ENCODE measurements at regions not wholly inside any gene's neighbourhood (a gene's known extent, or its start where the extent isn't known, plus 50 kb on each side); places are given as distances from the start of the nearest gene placed in this dataset.

DNA sequence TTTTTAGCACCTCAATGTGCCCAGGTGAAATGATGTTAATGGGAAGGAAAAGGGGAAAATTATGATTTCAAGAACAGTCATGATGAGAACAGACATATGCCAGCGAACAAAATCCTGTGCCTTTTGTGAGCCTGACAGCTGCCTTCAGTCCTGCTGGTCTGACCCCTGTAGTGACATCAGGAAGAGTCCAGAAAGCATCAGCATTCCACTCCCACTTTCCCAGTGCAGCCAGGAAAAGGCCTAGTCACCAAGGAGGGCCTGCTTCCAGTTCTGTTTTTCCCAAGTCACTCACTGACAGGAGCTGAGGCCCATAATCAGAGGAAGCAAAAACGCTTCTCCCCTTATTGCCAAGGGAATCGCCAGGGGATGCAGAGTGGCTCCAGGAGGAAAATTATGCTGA is 218.4 kb downstream of the ABHD5 start:
- Histone ChIP-seq H3K36me3 (ENCODE audit: control insufficient read depth, insufficient read depth, low read length) (no peaks in the 10 kb centered on the region), H3K27ac (ENCODE audit: low read length) (no peak overlapping the region), H3K4me1 (ENCODE audit: control insufficient read depth, insufficient read depth, low read length) (no peaks in the 10 kb centered on the region), H3K27me3 (ENCODE audit: control insufficient read depth, insufficient read depth, low read length) (no peaks in the 10 kb centered on the region), H3K4me3 (ENCODE audit: low read depth in 2 of 2, low read length in 2 of 2) (no peak overlapping the region), H3K9me3 (ENCODE audit: control insufficient read depth, insufficient read depth, low read depth, low read length) (no peaks in the 10 kb centered on the region)
- in situ Hi-C loops (cut with HindIII; ENCODE audit: low pct_unique_long_range_greater_than_20kb, low sequenced_read_pairs), result no loop called here
- DNase-seq (ENCODE audit: low read depth, low spot score) (no peak), ATAC-seq (no peak)
- BruUV-seq (replicated peaks), result no TSS peak
- TF ChIP-seq POLR2AphosphoS5 (IDR thresholded peaks at IDR 0.05; ENCODE audit: low read depth, low read length) (no peak), TCF7L2 (IDR thresholded peaks at IDR 0.05; ENCODE audit: low read depth, low read length) (no peak), SIN3A (IDR thresholded peaks at IDR 0.05; ENCODE audit: borderline replicate concordance, insufficient read depth, low read depth, low read length) (no peak)
- TF ChIP-seq, protein P1, sequence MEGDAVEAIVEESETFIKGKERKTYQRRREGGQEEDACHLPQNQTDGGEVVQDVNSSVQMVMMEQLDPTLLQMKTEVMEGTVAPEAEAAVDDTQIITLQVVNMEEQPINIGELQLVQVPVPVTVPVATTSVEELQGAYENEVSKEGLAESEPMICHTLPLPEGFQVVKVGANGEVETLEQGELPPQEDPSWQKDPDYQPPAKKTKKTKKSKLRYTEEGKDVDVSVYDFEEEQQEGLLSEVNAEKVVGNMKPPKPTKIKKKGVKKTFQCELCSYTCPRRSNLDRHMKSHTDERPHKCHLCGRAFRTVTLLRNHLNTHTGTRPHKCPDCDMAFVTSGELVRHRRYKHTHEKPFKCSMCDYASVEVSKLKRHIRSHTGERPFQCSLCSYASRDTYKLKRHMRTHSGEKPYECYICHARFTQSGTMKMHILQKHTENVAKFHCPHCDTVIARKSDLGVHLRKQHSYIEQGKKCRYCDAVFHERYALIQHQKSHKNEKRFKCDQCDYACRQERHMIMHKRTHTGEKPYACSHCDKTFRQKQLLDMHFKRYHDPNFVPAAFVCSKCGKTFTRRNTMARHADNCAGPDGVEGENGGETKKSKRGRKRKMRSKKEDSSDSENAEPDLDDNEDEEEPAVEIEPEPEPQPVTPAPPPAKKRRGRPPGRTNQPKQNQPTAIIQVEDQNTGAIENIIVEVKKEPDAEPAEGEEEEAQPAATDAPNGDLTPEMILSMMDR (IDR thresholded peaks at IDR 0.05), result no peak
- TF ChIP-seq, protein P2, sequence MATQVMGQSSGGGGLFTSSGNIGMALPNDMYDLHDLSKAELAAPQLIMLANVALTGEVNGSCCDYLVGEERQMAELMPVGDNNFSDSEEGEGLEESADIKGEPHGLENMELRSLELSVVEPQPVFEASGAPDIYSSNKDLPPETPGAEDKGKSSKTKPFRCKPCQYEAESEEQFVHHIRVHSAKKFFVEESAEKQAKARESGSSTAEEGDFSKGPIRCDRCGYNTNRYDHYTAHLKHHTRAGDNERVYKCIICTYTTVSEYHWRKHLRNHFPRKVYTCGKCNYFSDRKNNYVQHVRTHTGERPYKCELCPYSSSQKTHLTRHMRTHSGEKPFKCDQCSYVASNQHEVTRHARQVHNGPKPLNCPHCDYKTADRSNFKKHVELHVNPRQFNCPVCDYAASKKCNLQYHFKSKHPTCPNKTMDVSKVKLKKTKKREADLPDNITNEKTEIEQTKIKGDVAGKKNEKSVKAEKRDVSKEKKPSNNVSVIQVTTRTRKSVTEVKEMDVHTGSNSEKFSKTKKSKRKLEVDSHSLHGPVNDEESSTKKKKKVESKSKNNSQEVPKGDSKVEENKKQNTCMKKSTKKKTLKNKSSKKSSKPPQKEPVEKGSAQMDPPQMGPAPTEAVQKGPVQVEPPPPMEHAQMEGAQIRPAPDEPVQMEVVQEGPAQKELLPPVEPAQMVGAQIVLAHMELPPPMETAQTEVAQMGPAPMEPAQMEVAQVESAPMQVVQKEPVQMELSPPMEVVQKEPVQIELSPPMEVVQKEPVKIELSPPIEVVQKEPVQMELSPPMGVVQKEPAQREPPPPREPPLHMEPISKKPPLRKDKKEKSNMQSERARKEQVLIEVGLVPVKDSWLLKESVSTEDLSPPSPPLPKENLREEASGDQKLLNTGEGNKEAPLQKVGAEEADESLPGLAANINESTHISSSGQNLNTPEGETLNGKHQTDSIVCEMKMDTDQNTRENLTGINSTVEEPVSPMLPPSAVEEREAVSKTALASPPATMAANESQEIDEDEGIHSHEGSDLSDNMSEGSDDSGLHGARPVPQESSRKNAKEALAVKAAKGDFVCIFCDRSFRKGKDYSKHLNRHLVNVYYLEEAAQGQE (IDR thresholded peaks at IDR 0.05; ENCODE audit: insufficient read depth in 1 of 2, low read depth in 2 of 2, low read length in 1 of 2), result no peak
- intact Hi-C loops (cut with micrococcal nuclease; ENCODE audit: unreplicated experiment), result no loop called here
- ChIA-PET POLR2A (no interaction called here), CTCF (no interaction called here)

DNA sequence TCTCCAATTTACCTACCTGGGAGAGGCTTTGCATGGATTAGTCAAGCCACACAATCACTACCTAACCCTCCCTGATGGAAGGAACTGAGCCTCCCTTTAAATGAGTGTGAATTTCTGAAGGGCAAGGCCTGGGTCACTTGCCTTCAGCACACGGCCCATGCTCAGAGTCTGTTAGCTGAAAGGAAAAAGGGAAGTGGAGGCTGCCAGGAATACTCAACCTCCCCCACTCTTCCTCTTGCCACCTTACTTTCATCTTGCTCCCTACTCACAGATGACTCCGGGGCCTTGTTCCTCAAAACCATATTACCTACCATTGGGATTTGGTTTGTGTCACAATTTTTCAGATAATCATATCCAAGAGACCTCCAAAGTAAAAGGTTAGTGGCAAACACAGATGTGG is 220.0 kb downstream of the ABHD5 start:
- DNase-seq (ENCODE audit: low read depth, low spot score) (no peak), ATAC-seq (no peak)
- Histone ChIP-seq H3K27me3 (ENCODE audit: control insufficient read depth, insufficient read depth, low read length) (no peaks in the 10 kb centered on the region), H3K4me3 (ENCODE audit: low read depth in 2 of 2, low read length in 2 of 2) (no peak overlapping the region), H3K9me3 (ENCODE audit: control insufficient read depth, insufficient read depth, low read depth, low read length) (no peaks in the 10 kb centered on the region), H3K4me1 (ENCODE audit: control insufficient read depth, insufficient read depth, low read length) (no peaks in the 10 kb centered on the region), H3K27ac (ENCODE audit: low read length) (no peak overlapping the region), H3K36me3 (ENCODE audit: control insufficient read depth, insufficient read depth, low read length) (no peaks in the 10 kb centered on the region)
- ChIA-PET POLR2A (interaction anchor here (0.7 kb wide), 1 partner anchor 265 kb away, joined by 6 read pairs; no protein-coding TSS in a partner anchor), CTCF (no interaction called here)
- in situ Hi-C loops (cut with HindIII; ENCODE audit: low pct_unique_long_range_greater_than_20kb, low sequenced_read_pairs), result no loop called here
- no TSS peak for BruUV-seq (replicated peaks)
- TF ChIP-seq, protein P1 (IDR thresholded peaks at IDR 0.05), result no peak
- TF ChIP-seq, protein P2 (IDR thresholded peaks at IDR 0.05; ENCODE audit: insufficient read depth in 1 of 2, low read depth in 2 of 2, low read length in 1 of 2), result no peak
- no peak for TF ChIP-seq TCF7L2 (IDR thresholded peaks at IDR 0.05; ENCODE audit: low read depth, low read length)
- no peak for TF ChIP-seq SIN3A (IDR thresholded peaks at IDR 0.05; ENCODE audit: borderline replicate concordance, insufficient read depth, low read depth, low read length)
- TF ChIP-seq POLR2AphosphoS5 (IDR thresholded peaks at IDR 0.05; ENCODE audit: low read depth, low read length), result no peak
- intact Hi-C loops (cut with micrococcal nuclease; ENCODE audit: unreplicated experiment), result no loop called here

All from Panc1 (cell line).